ENCODE measurements at regions not wholly inside any gene's neighbourhood (a gene's known extent, or its start where the extent isn't known, plus 50 kb on each side); places are given as distances from the start of the nearest gene placed in this dataset.

GRCh38 chr18:52008736-52009135, 331.3 kb upstream of the DCC start:
- no peak for TF ChIP-seq EZH2 (IDR thresholded peaks at IDR 0.05)
- no peak for TF ChIP-seq POLR2AphosphoS5 (IDR thresholded peaks at IDR 0.05; ENCODE audit: borderline replicate concordance, low read depth, low read length)
- TF ChIP-seq FOXP2 (optimal IDR thresholded peaks at IDR 0.05; ENCODE audit: control extremely low read depth, extremely low read length, insufficient read depth) = no peak
